Astrocyte (in vitro differentiated cells and primary cell): ENCODE measurements at regions not wholly inside any gene's neighbourhood (a gene's known extent, or its start where the extent isn't known, plus 50 kb on each side); places are given as distances from the start of the nearest gene placed in this dataset.
"Not testable (repeated sequence)": the region's sequence is repeated elsewhere in the genome, so short reads cannot be mapped to it uniquely, and the experiment has no call there.

Experiments
- CTCF ChIP-seq: IDR thresholded peaks from 2 replicates; pipeline ENCODE4 v1.5.1; 2011; ENCODE audit warnings: low read depth, mild to moderate bottlenecking, inconsistent platforms, low read length, moderate library complexity; ENCODE audit not compliant: insufficient read depth
- EZH2 ChIP-seq: IDR thresholded peaks from 2 replicates; pipeline ENCODE4 v1.6.1; 2012; ENCODE audit warnings: mild to moderate bottlenecking, low read length, inconsistent platforms; ENCODE audit not compliant: insufficient read depth

GRCh38 chr6:60767791-60768499, 1518.1 kb downstream of the KHDRBS2 start:
- TF ChIP-seq CTCF, EZH2: not testable (repeated sequence)
